Activated T-cell treated with anti-CD3 and anti-CD28 coated beads, Interleukin-2, amount 50 U/mL, for 24 hours (primary cell): ENCODE measurements at regions not wholly inside any gene's neighbourhood (a gene's known extent, or its start where the extent isn't known, plus 50 kb on each side); places are given as distances from the start of the nearest gene placed in this dataset.
A peak's percentile ranks its signal among the peaks of the same experiment; 100 is the strongest.
"Not testable (repeated sequence)": the region's sequence is repeated elsewhere in the genome, so short reads cannot be mapped to it uniquely, and the experiment has no call there.

Experiments used
- DNase-seq: peaks from one replicate; pipeline ENCODE4 v3.0.0-alpha.2; 2020
- H3K27ac Mint-ChIP-seq: 2 replicates; pipeline ENCODE4 v1.8.0; 2020; ENCODE audit warnings: mild to moderate bottlenecking, mixed read lengths
- H3K27me3 Mint-ChIP-seq: 2 replicates; pipeline ENCODE4 v1.8.0; 2020; ENCODE audit warnings: mixed read lengths
- H3K36me3 Mint-ChIP-seq: 2 replicates; pipeline ENCODE4 v1.8.0; 2020; ENCODE audit warnings: low read depth, mixed read lengths
- H3K4me1 Mint-ChIP-seq: 2 replicates; pipeline ENCODE4 v1.8.0; 2020; ENCODE audit warnings: low read depth, mixed read lengths
- H3K4me3 Mint-ChIP-seq: 2 replicates; pipeline ENCODE4 v1.8.0; 2020; ENCODE audit warnings: mild to moderate bottlenecking, moderate library complexity, mixed read lengths
- H3K9me3 Mint-ChIP-seq: 2 replicates; pipeline ENCODE4 v1.8.0; 2020; ENCODE audit warnings: mixed read lengths

DNA sequence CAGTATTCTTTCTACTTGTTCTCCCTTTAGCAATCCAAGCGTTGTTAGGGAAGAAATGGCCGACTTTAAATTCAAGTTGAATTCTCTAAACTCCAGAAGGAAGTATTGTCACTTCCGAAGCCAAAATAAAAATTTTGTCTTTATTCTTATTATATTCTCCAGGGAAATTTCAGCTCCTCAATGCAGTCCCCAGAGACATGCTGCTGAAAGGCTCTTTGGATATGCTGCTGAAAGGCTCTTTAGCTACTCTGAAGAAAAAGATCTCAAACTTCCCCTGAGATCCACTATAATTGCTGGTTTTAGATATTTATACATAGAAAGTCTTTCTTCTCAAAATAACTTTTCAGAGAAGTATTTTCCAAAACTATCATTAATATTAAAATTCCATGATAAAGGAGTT is 92.3 kb upstream of the PARP8 start:
- H3K27ac Mint-ChIP-seq = no peak overlapping the region
- no peak for DNase-seq
- no peaks in the 10 kb centered on the region for H3K27me3 Mint-ChIP-seq
- no peaks in the 10 kb centered on the region for H3K9me3 Mint-ChIP-seq
- no peaks in the 10 kb centered on the region for H3K36me3 Mint-ChIP-seq
- H3K4me1 Mint-ChIP-seq = peaks cover 21% of the 10 kb centered on the region
- H3K4me3 Mint-ChIP-seq = no peak overlapping the region

DNA sequence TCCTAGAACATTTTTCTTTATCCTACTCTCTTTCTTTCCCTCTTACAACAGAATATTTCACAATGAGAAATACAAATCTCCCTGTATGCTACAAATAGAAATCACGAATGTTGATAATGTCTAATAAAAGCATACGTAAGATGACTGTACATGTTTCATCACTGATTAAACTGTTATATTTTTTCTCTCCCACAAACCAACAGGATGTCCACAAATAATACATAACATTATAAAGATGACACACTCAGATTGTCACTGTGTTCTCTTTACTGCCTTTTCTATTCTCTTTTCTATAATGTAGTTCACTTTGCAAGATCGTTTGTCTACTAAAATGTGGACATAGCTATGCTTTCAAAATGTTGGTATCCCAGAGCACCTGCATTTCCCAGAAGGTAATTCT is 90.7 kb upstream of the PARP8 start:
- no peak overlapping the region for H3K4me3 Mint-ChIP-seq
- no peaks in the 10 kb centered on the region for H3K9me3 Mint-ChIP-seq
- no peaks in the 10 kb centered on the region for H3K36me3 Mint-ChIP-seq
- H3K4me1 Mint-ChIP-seq = peaks cover 21% of the 10 kb centered on the region
- no peaks in the 10 kb centered on the region for H3K27me3 Mint-ChIP-seq
- DNase-seq = no peak
- H3K27ac Mint-ChIP-seq = no peak overlapping the region

DNA sequence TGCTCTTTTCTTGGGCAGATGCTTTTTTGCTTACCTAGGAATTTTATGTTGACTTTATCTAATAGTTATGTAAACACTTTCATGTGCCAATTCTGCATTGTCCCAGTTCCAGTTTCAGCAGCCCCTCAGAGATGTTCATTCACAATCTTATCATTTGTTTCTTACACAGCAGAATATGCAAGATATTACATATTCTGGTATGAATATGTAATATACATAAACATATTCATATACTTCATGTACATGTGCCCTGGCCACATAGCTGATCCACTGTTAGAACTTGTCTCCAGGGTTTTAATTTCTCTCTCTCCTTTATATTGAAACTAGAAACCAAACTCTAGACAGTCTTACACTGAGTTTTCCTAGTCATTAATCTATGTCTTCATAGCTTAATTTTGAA is 90.2 kb upstream of the PARP8 start:
- Mint-ChIP-seq H3K4me1 (peaks cover 21% of the 10 kb centered on the region), H3K27ac (no peak overlapping the region), H3K36me3 (no peaks in the 10 kb centered on the region), H3K9me3 (no peaks in the 10 kb centered on the region), H3K27me3 (no peaks in the 10 kb centered on the region), H3K4me3 (no peak overlapping the region)
- no peak for DNase-seq

DNA sequence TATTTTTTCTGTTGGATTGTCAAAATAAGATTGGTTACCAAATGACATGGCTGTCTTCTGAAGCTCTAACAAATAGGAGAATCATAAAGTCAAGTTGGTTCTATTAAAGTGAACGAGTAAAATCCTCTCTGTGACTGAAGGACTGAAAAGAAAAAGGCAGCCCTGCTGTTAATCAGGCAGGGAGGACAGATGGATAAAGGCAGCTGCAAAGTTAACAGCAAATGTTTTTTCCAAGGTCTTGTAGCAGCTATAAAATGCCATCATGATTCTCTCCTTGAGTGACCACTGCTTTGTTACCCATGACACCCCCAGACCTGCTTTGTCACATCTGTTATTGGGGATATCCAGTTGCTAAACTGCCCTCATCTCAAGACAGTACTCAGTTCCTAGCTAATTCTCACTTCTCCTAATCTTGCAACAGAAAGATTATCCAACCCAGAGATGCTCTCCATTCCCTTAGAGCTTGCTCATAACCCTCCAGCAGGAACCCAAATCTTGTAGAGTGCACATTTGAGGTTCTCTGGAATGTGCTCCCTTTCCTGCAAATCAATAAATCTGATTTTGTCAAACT is 89.7 kb upstream of the PARP8 start:
- H3K27ac Mint-ChIP-seq = no peak overlapping the region
- no peak for DNase-seq
- H3K27me3 Mint-ChIP-seq = no peaks in the 10 kb centered on the region
- H3K4me1 Mint-ChIP-seq = peaks cover 21% of the 10 kb centered on the region
- H3K36me3 Mint-ChIP-seq = no peaks in the 10 kb centered on the region
- no peak overlapping the region for H3K4me3 Mint-ChIP-seq
- no peaks in the 10 kb centered on the region for H3K9me3 Mint-ChIP-seq

DNA sequence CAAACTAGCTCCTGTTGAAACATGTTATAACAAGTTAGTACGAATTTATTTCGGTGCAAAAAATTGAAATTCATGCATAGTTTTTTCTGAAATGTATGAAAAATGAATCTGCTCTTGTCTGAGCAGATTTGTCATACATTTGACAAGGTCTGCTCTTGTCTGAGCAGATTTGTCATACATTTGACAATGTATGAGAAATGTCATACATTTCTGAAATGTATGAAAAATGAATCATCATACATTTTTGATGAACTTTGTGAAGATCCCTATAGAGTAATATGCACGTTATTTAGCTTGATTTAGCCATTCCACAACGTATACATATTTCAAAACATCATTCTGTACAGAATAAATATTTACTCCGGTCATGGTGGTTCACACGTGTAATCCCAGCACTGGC is 85.9 kb upstream of the PARP8 start:
- H3K4me3 Mint-ChIP-seq = no peak overlapping the region
- H3K9me3 Mint-ChIP-seq = no peaks in the 10 kb centered on the region
- H3K36me3 Mint-ChIP-seq = no peaks in the 10 kb centered on the region
- no peak overlapping the region for H3K27ac Mint-ChIP-seq
- no peak for DNase-seq
- no peaks in the 10 kb centered on the region for H3K27me3 Mint-ChIP-seq
- peaks cover 18% of the 10 kb centered on the region for H3K4me1 Mint-ChIP-seq

DNA sequence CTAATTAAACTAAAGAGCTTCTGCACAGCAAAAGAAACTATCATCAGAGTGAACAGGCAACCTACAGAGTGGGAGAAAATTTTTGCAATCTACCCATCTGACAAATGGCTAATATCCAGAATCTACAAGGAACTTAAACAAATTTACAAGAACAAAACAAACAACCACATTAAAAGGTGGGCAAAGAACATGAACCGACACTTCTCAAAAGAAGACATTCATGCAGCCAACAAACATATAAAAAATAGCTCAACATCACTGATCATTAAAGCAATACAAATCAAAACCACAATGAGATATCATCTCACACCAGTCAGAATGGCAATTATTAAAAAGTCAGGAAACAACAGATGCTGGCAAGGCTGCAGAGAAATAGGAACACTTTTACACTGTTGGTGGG is 84.6 kb upstream of the PARP8 start:
- not testable (repeated sequence) for H3K36me3 Mint-ChIP-seq, H3K27me3 Mint-ChIP-seq, H3K4me1 Mint-ChIP-seq, H3K4me3 Mint-ChIP-seq, H3K9me3 Mint-ChIP-seq, DNase-seq, H3K27ac Mint-ChIP-seq

DNA sequence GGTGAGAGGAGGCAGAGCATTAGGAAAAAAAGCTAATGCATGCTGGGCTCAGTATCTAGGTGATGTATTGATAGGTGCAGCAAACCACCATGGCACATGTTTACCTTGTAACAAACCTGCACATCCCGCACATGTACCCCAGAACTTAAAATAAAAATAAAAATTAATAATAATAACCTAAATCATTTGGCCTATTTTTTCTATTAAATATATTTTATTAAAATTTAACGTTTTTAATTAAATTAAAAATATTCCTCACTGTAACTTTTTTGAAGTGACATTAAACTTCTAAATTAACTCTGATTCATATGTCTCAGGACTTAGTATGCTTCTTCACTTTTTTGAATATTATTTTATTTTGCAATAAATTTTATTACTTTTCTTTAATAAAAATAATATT is 83.7 kb upstream of the PARP8 start:
- no peak overlapping the region for H3K27ac Mint-ChIP-seq
- DNase-seq = no peak
- H3K4me1 Mint-ChIP-seq = peaks cover 4% of the 10 kb centered on the region
- no peaks in the 10 kb centered on the region for H3K27me3 Mint-ChIP-seq
- no peaks in the 10 kb centered on the region for H3K9me3 Mint-ChIP-seq
- no peak overlapping the region for H3K4me3 Mint-ChIP-seq
- H3K36me3 Mint-ChIP-seq = no peaks in the 10 kb centered on the region

DNA sequence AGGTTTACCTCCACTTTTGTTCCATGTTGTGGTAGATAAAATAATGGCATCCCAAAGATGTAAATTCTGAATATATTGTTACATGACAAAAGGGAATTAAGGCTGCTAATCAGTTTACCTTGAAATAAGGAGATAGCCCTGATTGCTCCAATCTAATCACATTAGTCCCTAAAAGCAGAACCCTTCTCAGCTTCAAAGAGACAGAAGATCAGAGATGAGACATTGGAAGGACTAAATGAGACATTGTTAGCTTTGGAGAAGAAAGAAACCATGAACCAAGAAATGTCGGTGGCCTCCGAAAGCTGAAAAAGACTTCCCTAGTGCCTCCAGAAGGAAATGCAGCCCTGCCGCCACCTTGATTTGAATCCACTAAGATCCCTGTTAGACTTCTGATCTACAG is 82.8 kb upstream of the PARP8 start:
- H3K36me3 Mint-ChIP-seq = no peaks in the 10 kb centered on the region
- H3K4me3 Mint-ChIP-seq = no peak overlapping the region
- H3K4me1 Mint-ChIP-seq = peaks cover 1% of the 10 kb centered on the region

DNA sequence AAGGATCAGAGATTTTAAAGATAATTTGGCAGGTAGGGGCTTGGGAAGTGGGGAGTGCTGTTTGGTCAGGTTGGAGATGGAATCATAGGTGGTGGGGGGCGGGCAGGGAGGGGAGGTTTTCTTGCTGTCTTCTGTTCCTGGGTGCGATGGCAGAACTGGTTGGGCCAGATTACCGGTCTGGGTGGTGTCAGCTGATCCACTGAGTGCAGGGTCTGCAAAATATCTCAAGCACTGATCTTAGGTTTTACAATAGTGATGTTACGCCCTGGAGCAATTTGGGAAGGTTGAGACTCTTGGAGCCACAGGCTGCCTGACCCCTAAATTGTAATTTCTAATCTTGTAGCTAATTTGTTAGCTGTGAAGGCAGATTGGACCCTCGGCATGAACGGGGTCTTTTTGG is 78.0 kb upstream of the PARP8 start:
- not testable (repeated sequence) for H3K27ac Mint-ChIP-seq

More for the DNA sequence above, 82.8 kb upstream of the PARP8 start:
- Mint-ChIP-seq H3K9me3 (no peaks in the 10 kb centered on the region), H3K27me3 (no peaks in the 10 kb centered on the region), H3K27ac (no peak overlapping the region)
- no peak for DNase-seq

DNA sequence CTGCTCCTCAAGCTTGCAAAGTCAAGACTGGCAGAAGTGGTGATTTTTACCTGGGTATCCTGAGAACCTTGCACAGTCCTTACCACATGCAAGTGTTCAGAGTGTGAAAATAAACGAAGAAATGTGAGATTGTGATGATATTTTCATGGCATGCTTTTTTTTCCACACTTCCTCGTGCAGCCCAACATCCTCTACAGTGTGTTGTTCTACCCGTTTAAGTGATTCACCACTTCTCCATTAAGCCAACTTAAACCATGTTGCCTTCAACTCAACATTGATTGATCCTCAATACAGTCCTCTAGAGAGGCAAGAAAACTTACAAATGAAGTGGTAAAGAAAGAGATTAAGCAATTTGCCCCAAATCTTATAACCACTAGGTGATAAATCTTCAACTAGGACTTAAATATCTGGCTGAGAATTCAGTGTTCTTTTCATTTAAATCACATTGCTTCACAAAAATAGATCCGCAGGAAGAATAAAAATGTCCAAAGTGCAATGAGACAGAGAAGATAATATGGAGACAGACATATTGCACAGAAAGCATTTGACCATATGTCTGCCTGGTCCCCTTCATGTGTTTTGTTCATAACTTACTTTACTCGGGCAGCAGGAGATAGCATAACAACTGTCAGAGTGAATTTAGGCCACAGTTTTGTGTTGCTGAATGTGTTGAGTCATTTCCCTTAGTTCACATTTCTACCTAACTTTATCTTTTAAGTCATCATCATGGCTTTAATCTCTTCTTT is 75.8 kb upstream of the PARP8 start:
- not testable (repeated sequence) for H3K27me3 Mint-ChIP-seq, DNase-seq, H3K9me3 Mint-ChIP-seq, H3K36me3 Mint-ChIP-seq
- Mint-ChIP-seq H3K4me3 (peak overlapping the region; percentile 42), H3K27ac (peak overlapping the region; percentile 74), H3K4me1 (peaks cover 57% of the 10 kb centered on the region)

More for the DNA sequence above, 78.0 kb upstream of the PARP8 start:
- not testable (repeated sequence) for H3K27me3 Mint-ChIP-seq, H3K9me3 Mint-ChIP-seq, H3K4me3 Mint-ChIP-seq, DNase-seq, H3K36me3 Mint-ChIP-seq
- H3K4me1 Mint-ChIP-seq = peaks cover 42% of the 10 kb centered on the region

DNA sequence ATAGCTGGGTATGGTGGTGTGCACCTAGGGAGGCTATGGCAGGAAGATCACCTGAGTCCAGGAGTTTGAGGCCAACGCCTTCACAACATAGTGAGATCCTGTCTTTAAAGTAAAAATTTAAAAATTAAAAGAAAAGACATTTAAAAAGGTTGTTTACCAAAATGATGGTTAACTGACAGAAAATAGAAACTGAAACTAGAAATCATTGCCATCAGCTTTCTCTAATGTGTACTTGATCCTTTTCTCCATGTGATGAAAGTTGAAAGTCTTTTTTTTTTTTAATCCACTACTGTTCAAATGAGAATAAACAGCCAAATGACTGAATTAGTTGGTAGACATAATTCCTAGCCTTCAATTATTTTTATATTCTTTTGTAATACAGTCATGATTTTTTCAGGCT is 75.1 kb upstream of the PARP8 start:
- H3K36me3 Mint-ChIP-seq, H3K27me3 Mint-ChIP-seq, H3K9me3 Mint-ChIP-seq, DNase-seq: not testable (repeated sequence)
- Mint-ChIP-seq H3K4me3 (peak overlapping the region; percentile 42), H3K27ac (peak overlapping the region; percentile 74), H3K4me1 (peaks cover 62% of the 10 kb centered on the region)

DNA sequence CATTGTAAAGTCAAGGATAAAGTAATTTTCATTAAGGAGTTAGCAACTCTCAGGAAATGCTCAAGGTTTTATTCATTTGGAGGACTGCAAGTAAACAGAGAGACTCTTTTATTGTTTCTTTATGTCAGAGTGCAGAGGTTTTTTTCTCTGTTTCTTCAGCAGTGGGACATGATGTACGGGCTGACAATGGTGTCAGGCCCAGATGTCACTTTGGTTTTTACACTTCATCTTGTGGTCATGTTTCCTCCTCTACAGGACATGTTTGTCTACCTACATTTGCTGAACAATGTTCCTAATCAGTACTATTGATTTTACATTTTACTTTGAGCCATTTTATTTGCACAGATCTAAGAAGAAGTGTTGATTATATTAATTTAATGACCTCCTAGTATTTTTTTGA is 72.8 kb upstream of the PARP8 start:
- H3K27ac Mint-ChIP-seq = peak overlapping the region; percentile 86
- H3K36me3 Mint-ChIP-seq = peaks cover 2% of the 10 kb centered on the region
- DNase-seq = no peak
- peak overlapping the region; percentile 1 for H3K4me3 Mint-ChIP-seq
- H3K27me3 Mint-ChIP-seq = no peaks in the 10 kb centered on the region
- peaks cover 2% of the 10 kb centered on the region for H3K9me3 Mint-ChIP-seq
- peaks cover 66% of the 10 kb centered on the region for H3K4me1 Mint-ChIP-seq

DNA sequence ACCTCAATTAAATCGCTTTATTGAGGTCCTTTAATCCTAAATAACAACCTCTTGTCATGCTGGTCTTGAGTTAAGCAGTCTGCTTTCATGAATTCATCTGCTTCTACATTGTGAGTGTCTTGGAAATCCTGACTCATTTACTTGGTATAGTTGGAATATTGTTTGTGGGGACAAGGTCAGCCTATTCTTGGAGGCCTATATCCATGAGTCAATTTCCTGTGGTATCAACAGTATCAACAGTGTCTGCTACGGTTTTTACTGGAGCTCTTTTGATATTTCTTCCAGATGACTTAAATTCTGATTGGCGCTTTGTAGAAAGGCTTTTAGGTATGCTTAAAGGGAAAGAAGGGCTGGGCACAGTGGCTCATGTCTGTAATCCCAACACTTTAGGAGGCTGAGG is 71.2 kb upstream of the PARP8 start:
- DNase-seq = no peak
- peaks cover 58% of the 10 kb centered on the region for H3K4me1 Mint-ChIP-seq
- no peaks in the 10 kb centered on the region for H3K27me3 Mint-ChIP-seq
- peak overlapping the region; percentile 53 for H3K4me3 Mint-ChIP-seq
- H3K9me3 Mint-ChIP-seq = peaks cover 2% of the 10 kb centered on the region
- peak overlapping the region; percentile 89 for H3K27ac Mint-ChIP-seq
- H3K36me3 Mint-ChIP-seq = peaks cover 4% of the 10 kb centered on the region

DNA sequence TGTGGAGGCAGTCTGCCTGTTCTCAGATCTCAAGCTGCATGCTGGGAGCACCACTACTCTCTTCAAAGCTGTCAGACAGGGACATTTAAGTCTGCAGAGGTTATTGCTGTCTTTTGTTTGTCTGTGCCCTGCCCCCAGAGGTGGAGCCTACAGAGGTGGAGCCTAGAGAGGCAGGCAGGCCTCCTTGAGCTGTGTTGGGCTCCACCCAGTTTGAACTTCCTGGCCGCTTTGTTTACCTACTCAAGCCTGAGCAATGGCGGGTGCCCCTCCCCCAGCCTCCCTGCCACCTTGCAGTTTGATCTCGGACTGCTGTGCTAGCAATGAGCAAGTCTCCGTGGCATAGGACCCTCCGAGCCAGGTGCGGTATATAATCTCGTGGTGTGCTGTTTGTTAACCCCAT is 64.9 kb upstream of the PARP8 start:
- H3K36me3 Mint-ChIP-seq, H3K27ac Mint-ChIP-seq, H3K9me3 Mint-ChIP-seq, H3K27me3 Mint-ChIP-seq, DNase-seq, H3K4me3 Mint-ChIP-seq: not testable (repeated sequence)
- peaks cover 28% of the 10 kb centered on the region for H3K4me1 Mint-ChIP-seq

DNA sequence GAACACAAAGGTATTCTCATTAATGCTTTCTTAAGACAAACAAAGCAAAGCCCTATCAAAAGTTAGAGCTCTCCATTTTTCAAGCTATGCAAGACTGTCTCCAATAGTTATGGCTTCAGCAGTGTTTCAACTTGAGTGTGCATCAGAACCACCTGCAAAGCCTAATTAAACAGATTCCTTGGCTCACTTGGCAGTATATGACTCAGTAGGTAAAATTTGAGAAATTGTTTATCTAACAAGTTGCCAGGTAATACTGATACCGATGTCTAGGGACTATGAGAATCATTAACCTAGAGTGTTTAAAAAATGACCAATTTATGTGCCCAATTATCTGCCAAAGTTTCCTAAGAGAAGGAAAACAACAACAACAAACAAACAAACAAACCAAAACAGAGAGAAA is 60.3 kb upstream of the PARP8 start:
- Mint-ChIP-seq H3K36me3 (no peaks in the 10 kb centered on the region), H3K4me1 (peaks cover 21% of the 10 kb centered on the region), H3K27ac (no peak overlapping the region), H3K9me3 (peaks cover 5% of the 10 kb centered on the region), H3K4me3 (no peak overlapping the region), H3K27me3 (no peaks in the 10 kb centered on the region)
- DNase-seq = no peak

DNA sequence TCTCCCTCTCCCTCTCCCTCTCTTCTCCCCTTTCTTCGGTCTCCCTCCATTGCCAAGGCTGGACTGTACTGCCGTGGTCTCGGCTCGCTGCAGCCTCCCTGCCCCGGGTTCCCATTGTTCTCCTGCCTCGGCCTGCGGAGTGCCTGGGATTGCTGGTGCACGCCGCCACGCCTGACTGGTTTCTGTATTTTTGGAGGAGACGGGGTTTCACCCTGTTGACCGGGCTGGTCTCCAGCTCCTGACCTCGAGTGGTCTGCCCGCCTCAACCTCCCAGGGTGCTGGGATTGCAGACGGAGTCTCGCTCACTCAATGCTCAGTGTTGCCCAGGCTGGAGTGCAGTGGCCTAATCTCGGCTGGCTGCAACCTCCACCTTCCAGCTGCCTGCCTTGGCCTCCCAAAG is 59.0 kb upstream of the PARP8 start:
- not testable (repeated sequence) for H3K9me3 Mint-ChIP-seq, H3K27me3 Mint-ChIP-seq, H3K27ac Mint-ChIP-seq, H3K4me3 Mint-ChIP-seq, H3K36me3 Mint-ChIP-seq, DNase-seq
- H3K4me1 Mint-ChIP-seq = peaks cover 11% of the 10 kb centered on the region
